Natural killer cell (primary cell): ENCODE measurements at regions not wholly inside any gene's neighbourhood (a gene's known extent, or its start where the extent isn't known, plus 50 kb on each side); places are given as distances from the start of the nearest gene placed in this dataset.

Source experiments
- ATAC-seq, 3 donors: fragments of 150-1000 bp in 2 of 3; fragments of 200-7000 bp in 1 of 3; cut with Tn5 transposase; 1 replicate in 1 of 3; 2 replicates in 2 of 3; pipeline ENCODE4 v1.10.0; 2021; ENCODE audit warnings: mild to moderate bottlenecking in 2 of 3, moderate library complexity in 2 of 3
- DNase-seq, 2 donors: peaks; one replicate each; pipeline versions ENCODE4 v3.0.0 to v3.0.0-alpha.2; 2013 to 2021; ENCODE audit warnings: mixed read lengths in 1 of 2
- H3K27ac ChIP-seq: one replicate; pipeline ENCODE4 v1.5.1; 2013; ENCODE audit warnings: mild to moderate bottlenecking, low read length
- H3K27me3 ChIP-seq: one replicate; pipeline ENCODE4 v1.6.1; 2013; ENCODE audit warnings: low read length; ENCODE audit not compliant: control insufficient read depth, insufficient read depth
- H3K36me3 ChIP-seq: one replicate; pipeline ENCODE4 v1.6.1; 2013; ENCODE audit warnings: low read length; ENCODE audit not compliant: control insufficient read depth, insufficient read depth
- H3K4me1 ChIP-seq: one replicate; pipeline ENCODE4 v1.6.1; 2013; ENCODE audit warnings: low read length; ENCODE audit not compliant: control insufficient read depth, insufficient read depth
- H3K4me3 ChIP-seq: one replicate; pipeline ENCODE4 v1.5.1; 2013; ENCODE audit warnings: low read length
- H3K9me3 ChIP-seq: one replicate; pipeline ENCODE4 v1.6.1; 2013; ENCODE audit warnings: low read length; ENCODE audit not compliant: control insufficient read depth, insufficient read depth
- H3K27ac Mint-ChIP-seq, 2 donors: one replicate each; pipeline ENCODE4 v1.8.0; 2022; ENCODE audit warnings: mild to moderate bottlenecking in 2 of 2, mixed read lengths in 2 of 2, moderate library complexity in 1 of 2
- H3K27me3 Mint-ChIP-seq, 2 donors: one replicate each; pipeline ENCODE4 v1.8.0; 2022; ENCODE audit warnings: low read depth in 2 of 2, mixed read lengths in 2 of 2
- H3K36me3 Mint-ChIP-seq: one replicate; pipeline ENCODE4 v1.8.0; 2022; ENCODE audit warnings: mixed read lengths
- H3K4me1 Mint-ChIP-seq, 2 donors: one replicate each; pipeline ENCODE4 v1.8.0; 2022; ENCODE audit warnings: mixed read lengths in 2 of 2
- H3K4me3 Mint-ChIP-seq: one replicate; pipeline ENCODE4 v1.8.0; 2022; ENCODE audit warnings: mild to moderate bottlenecking, moderate library complexity, mixed read lengths
- H3K9me3 Mint-ChIP-seq, 2 donors: one replicate each; pipeline ENCODE4 v1.8.0; 2022; ENCODE audit warnings: mixed read lengths in 2 of 2
- CTCF ChIP-seq: fragments of 200-600 bp; IDR thresholded peaks from one replicate; pipeline ENCODE4 v1.8.0; 2022; ENCODE audit warnings: antibody characterized with exemption
- WGBS: methylation state at CpG from one replicate; pipeline ENCODE4 v1.1.7; 2013; ENCODE audit warnings: missing lambda C conversion rate; ENCODE audit not compliant: insufficient coverage; 5-methylcytosine and 5-hydroxymethylcytosine counted together
- intact Hi-C: fragments of 100-400 bp; cut with micrococcal nuclease; formaldehyde crosslinking; loops from one replicate; pipeline ENCODE4 v1.14.2; 2022

GRCh38 chr3:68315964-68316363 is 616.4 kb downstream of the TAFA4 start:
- Histone ChIP-seq H3K36me3 (no peaks in the 10 kb centered on the region), H3K4me3 (no peak overlapping the region), H3K27ac (no peak overlapping the region), H3K4me1 (no peaks in the 10 kb centered on the region), H3K27me3 (no peaks in the 10 kb centered on the region), H3K9me3 (no peaks in the 10 kb centered on the region)
- no peak for DNase-seq
- H3K9me3 Mint-ChIP-seq = peaks cover 7 to 8% of the 10 kb centered on the region in 2 donors
- no peak for ATAC-seq
- no peak overlapping the region for H3K27ac Mint-ChIP-seq
- H3K4me3 Mint-ChIP-seq = no peak overlapping the region
- H3K4me1 Mint-ChIP-seq = no peaks in the 10 kb centered on the region
- H3K27me3 Mint-ChIP-seq = no peaks in the 10 kb centered on the region
- 90% methylated on average over 1 of the region's 1 CpG for WGBS
- no peak for TF ChIP-seq CTCF
- H3K36me3 Mint-ChIP-seq = no peaks in the 10 kb centered on the region
- intact Hi-C loops = no loop called here

DNA sequence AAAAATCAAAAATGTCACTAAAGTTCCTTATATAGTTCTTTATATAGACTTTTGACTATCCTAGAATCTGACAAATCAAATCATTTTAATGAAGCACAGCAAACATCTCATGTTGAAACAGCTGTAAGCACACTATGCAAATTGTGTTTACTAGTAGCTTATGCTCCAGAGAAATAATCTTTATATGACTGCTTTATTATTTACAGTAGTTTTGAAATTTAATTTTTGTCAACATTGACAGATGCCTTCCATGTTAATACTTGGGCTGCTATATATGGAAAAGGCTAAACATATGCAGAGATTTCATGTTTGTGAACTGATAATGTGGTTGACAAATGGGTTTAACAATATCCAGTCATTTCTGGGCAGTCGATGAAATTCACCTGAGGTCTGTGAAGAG is 616.8 kb downstream of the TAFA4 start:
- intact Hi-C loops = no loop called here
- no peak for TF ChIP-seq CTCF
- 81% methylated on average over 1 of the region's 1 CpG for WGBS
- H3K27ac ChIP-seq = no peak overlapping the region
- Mint-ChIP-seq H3K27ac (no peak overlapping the region), H3K4me1 (no peaks in the 10 kb centered on the region), H3K27me3 (no peaks in the 10 kb centered on the region), H3K4me3 (no peak overlapping the region), H3K9me3 (peaks cover 7 to 8% of the 10 kb centered on the region in 2 donors), H3K36me3 (no peaks in the 10 kb centered on the region)
- H3K36me3 ChIP-seq = no peaks in the 10 kb centered on the region
- H3K9me3 ChIP-seq = no peaks in the 10 kb centered on the region
- H3K4me1 ChIP-seq = no peaks in the 10 kb centered on the region
- no peak overlapping the region for H3K4me3 ChIP-seq
- ATAC-seq (no peak), DNase-seq (no peak)
- no peaks in the 10 kb centered on the region for H3K27me3 ChIP-seq

GRCh38 chr3:68306571-68306970 is 625.8 kb downstream of the TAFA4 start:
- no peak overlapping the region for H3K27ac ChIP-seq
- DNase-seq (peak in 1 of 2 donors; percentile 49), ATAC-seq (no peak)
- Mint-ChIP-seq H3K4me3 (no peak overlapping the region), H3K27me3 (no peaks in the 10 kb centered on the region), H3K9me3 (peaks cover 5 to 6% of the 10 kb centered on the region in 2 donors), H3K36me3 (no peaks in the 10 kb centered on the region), H3K27ac (no peak overlapping the region), H3K4me1 (no peaks in the 10 kb centered on the region)
- no peaks in the 10 kb centered on the region for H3K4me1 ChIP-seq
- intact Hi-C loops = no loop called here
- H3K4me3 ChIP-seq = no peak overlapping the region
- no peaks in the 10 kb centered on the region for H3K36me3 ChIP-seq
- whole genome bisulfite sequencing = 75% methylated on average over 2 of the region's 2 CpGs
- no peaks in the 10 kb centered on the region for H3K9me3 ChIP-seq
- H3K27me3 ChIP-seq = no peaks in the 10 kb centered on the region
- TF ChIP-seq CTCF = no peak

GRCh38 chr3:68295457-68295856 is 636.9 kb downstream of the TAFA4 start:
- intact Hi-C loops = no loop called here
- Mint-ChIP-seq H3K4me1 (no peaks in the 10 kb centered on the region), H3K27me3 (no peaks in the 10 kb centered on the region), H3K4me3 (no peak overlapping the region), H3K36me3 (no peaks in the 10 kb centered on the region), H3K27ac (no peak overlapping the region), H3K9me3 (peaks cover 5 to 7% of the 10 kb centered on the region in 2 donors)
- H3K4me1 ChIP-seq = no peaks in the 10 kb centered on the region
- H3K4me3 ChIP-seq = no peak overlapping the region
- no peaks in the 10 kb centered on the region for H3K36me3 ChIP-seq
- H3K27ac ChIP-seq = no peak overlapping the region
- H3K27me3 ChIP-seq = no peaks in the 10 kb centered on the region
- no peak for DNase-seq
- WGBS = 83% methylated on average over 1 of the region's 1 CpG
- no peak for TF ChIP-seq CTCF
- H3K9me3 ChIP-seq = no peaks in the 10 kb centered on the region
- no peak for ATAC-seq
